ENCODE measurements at regions not wholly inside any gene's neighbourhood (a gene's known extent, or its start where the extent isn't known, plus 50 kb on each side); places are given as distances from the start of the nearest gene placed in this dataset.

DNA sequence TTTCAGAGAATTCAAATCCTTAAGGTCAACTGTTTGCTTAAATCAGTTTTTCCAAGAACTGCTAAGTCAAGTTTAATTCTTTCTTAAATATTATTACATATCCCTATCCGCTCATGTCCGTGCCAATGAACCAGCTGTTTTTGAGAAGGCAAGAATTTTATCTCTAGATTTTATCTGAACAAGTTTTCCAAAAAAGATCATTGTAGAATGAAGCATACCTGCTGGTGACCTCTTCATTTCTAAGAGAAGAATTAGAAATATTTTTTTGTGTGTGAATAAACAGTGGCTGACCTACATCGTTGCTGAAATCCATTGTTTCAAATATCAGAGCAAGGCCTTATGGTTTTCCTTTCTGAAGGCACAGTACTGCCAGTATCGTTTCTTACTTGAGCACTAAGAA, 58.4 kb upstream of the RND3 start:
- no peak overlapping the region for H3K4me3 ChIP-seq (ENCODE audit: low read depth, low read length)
- DNase-seq (ENCODE audit: low read depth) = no peak
- TF ChIP-seq, protein P1, sequence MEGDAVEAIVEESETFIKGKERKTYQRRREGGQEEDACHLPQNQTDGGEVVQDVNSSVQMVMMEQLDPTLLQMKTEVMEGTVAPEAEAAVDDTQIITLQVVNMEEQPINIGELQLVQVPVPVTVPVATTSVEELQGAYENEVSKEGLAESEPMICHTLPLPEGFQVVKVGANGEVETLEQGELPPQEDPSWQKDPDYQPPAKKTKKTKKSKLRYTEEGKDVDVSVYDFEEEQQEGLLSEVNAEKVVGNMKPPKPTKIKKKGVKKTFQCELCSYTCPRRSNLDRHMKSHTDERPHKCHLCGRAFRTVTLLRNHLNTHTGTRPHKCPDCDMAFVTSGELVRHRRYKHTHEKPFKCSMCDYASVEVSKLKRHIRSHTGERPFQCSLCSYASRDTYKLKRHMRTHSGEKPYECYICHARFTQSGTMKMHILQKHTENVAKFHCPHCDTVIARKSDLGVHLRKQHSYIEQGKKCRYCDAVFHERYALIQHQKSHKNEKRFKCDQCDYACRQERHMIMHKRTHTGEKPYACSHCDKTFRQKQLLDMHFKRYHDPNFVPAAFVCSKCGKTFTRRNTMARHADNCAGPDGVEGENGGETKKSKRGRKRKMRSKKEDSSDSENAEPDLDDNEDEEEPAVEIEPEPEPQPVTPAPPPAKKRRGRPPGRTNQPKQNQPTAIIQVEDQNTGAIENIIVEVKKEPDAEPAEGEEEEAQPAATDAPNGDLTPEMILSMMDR (conservative IDR thresholded peaks at IDR 0.05; ENCODE audit: low read depth, low read length) = no peak

DNA sequence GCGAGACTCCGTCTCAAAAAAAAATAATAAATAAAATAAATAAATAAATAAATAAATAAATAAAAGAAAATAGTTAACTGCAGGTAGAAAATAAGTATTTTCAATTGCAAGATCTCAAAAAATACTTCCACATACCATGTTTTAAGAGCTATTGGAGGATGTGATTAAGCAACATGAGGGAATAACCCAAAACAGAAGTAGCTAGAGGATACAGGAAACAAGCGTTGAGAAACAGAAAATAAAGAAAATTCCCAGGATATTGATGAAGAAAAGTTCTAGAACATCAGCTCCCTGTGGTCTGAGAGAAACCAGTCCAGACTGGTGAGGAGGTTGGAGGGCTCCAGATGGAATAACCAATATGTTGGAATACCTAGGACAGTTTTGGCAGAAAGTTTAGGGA, 57.3 kb upstream of the RND3 start:
- no peak overlapping the region for H3K4me3 ChIP-seq (ENCODE audit: low read depth, low read length)
- DNase-seq (ENCODE audit: low read depth) = no peak
- TF ChIP-seq, protein P1 (conservative IDR thresholded peaks at IDR 0.05; ENCODE audit: low read depth, low read length) = no peak

DNA sequence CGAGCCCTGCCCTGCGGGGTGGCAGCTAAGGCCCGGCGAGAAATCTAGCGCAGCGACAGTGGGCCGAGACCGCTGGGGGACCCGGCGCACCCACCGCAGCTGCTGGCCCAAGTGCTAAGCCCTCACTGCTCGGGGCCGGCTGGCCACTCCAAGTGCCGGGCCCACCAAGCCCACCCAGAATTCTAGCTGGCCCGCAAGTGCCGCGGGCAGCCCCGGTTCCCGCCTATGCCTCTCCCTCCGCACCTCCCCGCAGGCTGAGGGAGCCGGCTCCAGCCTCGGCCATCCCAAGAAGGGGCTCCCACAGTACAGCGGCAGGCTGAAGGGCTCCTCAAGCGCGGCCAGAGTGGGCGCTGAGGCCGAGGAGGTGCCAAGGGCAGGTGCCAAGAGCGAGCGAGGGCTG, 55.2 kb upstream of the RND3 start:
- H3K4me3 ChIP-seq (ENCODE audit: low read depth, low read length) = no peak overlapping the region
- TF ChIP-seq, protein P1 (conservative IDR thresholded peaks at IDR 0.05; ENCODE audit: low read depth, low read length) = no peak
- no peak for DNase-seq (ENCODE audit: low read depth)

- TF ChIP-seq, protein P1 (conservative IDR thresholded peaks at IDR 0.05; ENCODE audit: low read depth, low read length) = no peak
- H3K4me3 ChIP-seq (ENCODE audit: low read depth, low read length) = no peak overlapping the region
- no peak for DNase-seq (ENCODE audit: low read depth)
Observed at GRCh38 chr2:150542172-150542571, 54.7 kb upstream of the RND3 start.

- no peak overlapping the region for H3K4me3 ChIP-seq (ENCODE audit: low read depth, low read length)
- DNase-seq (ENCODE audit: low read depth) = peak; percentile 75
- TF ChIP-seq, protein P1 (conservative IDR thresholded peaks at IDR 0.05; ENCODE audit: low read depth, low read length) = no peak
Observed at GRCh38 chr2:150538651-150539201, 51.3 kb upstream of the RND3 start.
